IMR-90 (cell line): ENCODE measurements at regions not wholly inside any gene's neighbourhood (a gene's known extent, or its start where the extent isn't known, plus 50 kb on each side); places are given as distances from the start of the nearest gene placed in this dataset.

Experiments
- ATAC-seq: fragments of 200-7000 bp; cut with Tn5 transposase; 2 replicates; pipeline ENCODE4 v1.9.1; 2020; ENCODE audit warnings: low read depth, mild to moderate bottlenecking, moderate library complexity
- BruUV-seq: library from RNA; stranded (reverse); fragments of 400-500 nt; replicated peaks from 2 replicates; lab custom pipeline; 2021; lab: Mats Ljungman, UMichigan
- CTCF ChIA-PET: fragments of 300-600 bp; formaldehyde crosslinking; extraction: SDS; loops from one replicate; lab custom pipeline; 2021; ENCODE audit warnings: antibody characterized with exemption; lab: Yijun Ruan, JAX
- POLR2A ChIA-PET: fragments of 300-600 bp; sonication (Branson Sonifier 250); formaldehyde crosslinking; loops from one replicate; lab custom pipeline; 2022; ENCODE audit warnings: antibody characterized with exemption; ENCODE audit not compliant: unreplicated experiment; lab: Charles Lee
- DNase-seq: peaks from one replicate; pipeline ENCODE4 v3.0.0; 2013
- H2AFZ ChIP-seq: replicated peaks from 2 replicates; pipeline ENCODE3; 2013; ENCODE audit warnings: low read length, mild to moderate bottlenecking; ENCODE audit not compliant: poor library complexity
- H2AK5ac ChIP-seq: 2 replicates; pipeline ENCODE4 v1.6.1; 2013; ENCODE audit warnings: low read depth, low read length, inconsistent platforms
- H2AK9ac ChIP-seq: replicated peaks from 2 replicates; pipeline ENCODE3; 2013; ENCODE audit warnings: mild to moderate bottlenecking, low read depth, low read length, moderate library complexity; ENCODE audit not compliant: poor library complexity
- H2BK120ac ChIP-seq: 2 replicates; pipeline ENCODE4 v1.6.1; 2013; ENCODE audit warnings: low read depth, low read length, inconsistent platforms
- H2BK15ac ChIP-seq: 3 replicates; pipeline ENCODE4 v1.6.1; 2013; ENCODE audit warnings: low read depth, low read length, inconsistent platforms
- H2BK20ac ChIP-seq: 2 replicates; pipeline ENCODE4 v1.6.1; 2013; ENCODE audit warnings: low read depth, mild to moderate bottlenecking, inconsistent platforms, low read length, moderate library complexity
- H2BK5ac ChIP-seq: 2 replicates; pipeline ENCODE4 v1.6.1; 2013; ENCODE audit warnings: mild to moderate bottlenecking, low read depth, low read length, inconsistent platforms; ENCODE audit not compliant: poor library complexity, severe bottlenecking
- H3K14ac ChIP-seq: replicated peaks from 2 replicates; pipeline ENCODE4 v1.6.1; 2013; ENCODE audit warnings: low read depth, low read length, inconsistent platforms
- H3K18ac ChIP-seq: 2 replicates; pipeline ENCODE4 v1.6.1; 2013; ENCODE audit warnings: low read depth, low read length, control low read depth
- H3K23ac ChIP-seq: 2 replicates; pipeline ENCODE4 v1.6.1; 2013; ENCODE audit warnings: low read depth, low read length, inconsistent platforms
- H3K27ac ChIP-seq: 2 replicates; pipeline ENCODE4 v1.5.1; 2013; ENCODE audit warnings: mild to moderate bottlenecking, control low read depth, low read length; ENCODE audit not compliant: insufficient read depth
- H3K27me3 ChIP-seq: 2 replicates; pipeline ENCODE4 v1.6.1; 2013; ENCODE audit warnings: low read length; ENCODE audit not compliant: control insufficient read depth, insufficient read depth
- H3K36me3 ChIP-seq: 2 replicates; pipeline ENCODE4 v1.6.1; 2013; ENCODE audit warnings: low read length, mixed read lengths; ENCODE audit not compliant: control insufficient read depth, insufficient read depth
- H3K4ac ChIP-seq: 2 replicates; pipeline ENCODE4 v1.6.1; 2013; ENCODE audit warnings: low read depth, low read length, inconsistent platforms
- H3K4me1 ChIP-seq: 2 replicates; pipeline ENCODE4 v1.6.1; 2013; ENCODE audit warnings: low read length, mixed read lengths; ENCODE audit not compliant: control insufficient read depth, insufficient read depth
- H3K4me2 ChIP-seq: 2 replicates; pipeline ENCODE4 v1.6.1; 2013; ENCODE audit warnings: low read depth, mild to moderate bottlenecking, control low read depth, low read length, moderate library complexity
- H3K4me3 ChIP-seq: 2 replicates; pipeline ENCODE4 v1.5.1; 2013; ENCODE audit warnings: low read depth, mild to moderate bottlenecking, control low read depth, low read length, moderate library complexity; ENCODE audit not compliant: insufficient read depth
- H3K56ac ChIP-seq: 2 replicates; pipeline ENCODE4 v1.6.1; 2013; ENCODE audit warnings: low read length, inconsistent platforms; ENCODE audit not compliant: insufficient read depth; ENCODE audit errors: extremely low read depth
- H3K79me1 ChIP-seq, 2 experiments: 2 replicates each; pipeline ENCODE4 v1.6.1; 2013; ENCODE audit warnings: low read length in 2 of 2, inconsistent platforms in 1 of 2, low read depth in 1 of 2
- H3K9ac ChIP-seq: 2 replicates; pipeline ENCODE4 v1.6.1; 2013; ENCODE audit warnings: low read depth, low read length, control low read depth
- H3K9me1 ChIP-seq: 2 replicates; pipeline ENCODE4 v1.6.1; 2013; ENCODE audit warnings: low read length, inconsistent platforms; ENCODE audit not compliant: insufficient read depth
- H3K9me3 ChIP-seq: 2 replicates; pipeline ENCODE4 v1.6.1; 2013; ENCODE audit warnings: low read length; ENCODE audit not compliant: control insufficient read depth, insufficient read depth
- H4K20me1 ChIP-seq: 2 replicates; pipeline ENCODE4 v1.6.1; 2013; ENCODE audit warnings: low read length, inconsistent platforms; ENCODE audit not compliant: insufficient read depth
- H4K5ac ChIP-seq: 2 replicates; pipeline ENCODE4 v1.6.1; 2013; ENCODE audit warnings: mild to moderate bottlenecking, low read depth, low read length, control low read depth
- H4K8ac ChIP-seq, 2 experiments: 2 replicates each; pipeline ENCODE4 v1.6.1; 2013; ENCODE audit warnings: low read depth in 2 of 2, low read length in 2 of 2, control low read depth in 1 of 2, inconsistent platforms in 1 of 2
- H4K91ac ChIP-seq: 2 replicates; pipeline ENCODE4 v1.6.1; 2013; ENCODE audit warnings: low read depth, low read length, inconsistent platforms; ENCODE audit not compliant: insufficient read depth
- BHLHE40 ChIP-seq: fragments of 150-350 bp; IDR thresholded peaks from 2 replicates; pipeline ENCODE4 v1.6.1; 2016; ENCODE audit warnings: mild to moderate bottlenecking, low read depth, low read length
- CEBPB ChIP-seq: IDR thresholded peaks from 2 replicates; pipeline ENCODE4 v1.6.1; 2012; ENCODE audit warnings: low read depth, low read length, improper control_type of control experiment
- CHD1 ChIP-seq: IDR thresholded peaks from 2 replicates; pipeline ENCODE4 v1.6.1; 2012; ENCODE audit warnings: low read depth, low read length, improper control_type of control experiment
- CTCF ChIP-seq: conservative IDR thresholded peaks from 2 replicates; pipeline ENCODE4 v1.5.1; 2012; ENCODE audit warnings: mild to moderate bottlenecking, low read depth, low read length, improper control_type of control experiment
- MAZ ChIP-seq: IDR thresholded peaks from 2 replicates; pipeline ENCODE4 v1.6.1; 2012; ENCODE audit warnings: low read depth, mild to moderate bottlenecking, low read length, improper control_type of control experiment, moderate library complexity, borderline replicate concordance
- POLR2A ChIP-seq: IDR thresholded peaks from 2 replicates; pipeline ENCODE4 v1.6.1; 2012; ENCODE audit warnings: mild to moderate bottlenecking, low read depth, low read length
- RFX5 ChIP-seq: IDR thresholded peaks from 2 replicates; pipeline ENCODE4 v1.8.0; 2012; ENCODE audit warnings: low read depth, mild to moderate bottlenecking, low read length, moderate library complexity
- SMC3 ChIP-seq: fragments of 150-350 bp; IDR thresholded peaks from 2 replicates; pipeline ENCODE4 v1.6.1; 2016; ENCODE audit warnings: low read depth, mild to moderate bottlenecking, antibody characterized with exemption, low read length, moderate library complexity
- USF2 ChIP-seq: fragments of 150-350 bp; IDR thresholded peaks from 2 replicates; pipeline ENCODE4 v1.6.1; 2017; ENCODE audit warnings: mild to moderate bottlenecking, antibody characterized with exemption, low read length, low read depth
- WGBS, 2 experiments: methylation state at CpG; one replicate each; pipeline versions ENCODE4 v1.1.5 to v1.1.7; 2013; ENCODE audit warnings: missing lambda C conversion rate in 2 of 2; ENCODE audit not compliant: insufficient read length in 1 of 2; ENCODE audit errors: extremely low coverage in 2 of 2; 5-methylcytosine and 5-hydroxymethylcytosine counted together
- dilution Hi-C: fragments of 300-500 bp; cut with HindIII; formaldehyde crosslinking; loops from one replicate; pipeline ENCODE4 v1.14.3; 2018; ENCODE audit warnings: low sequenced_read_pairs; ENCODE audit not compliant: unreplicated experiment
- in situ Hi-C: fragments of 300-500 bp; cut with MboI; formaldehyde crosslinking; loops from 3 replicates; pipeline ENCODE4 v1.14.3; 2019; ENCODE audit warnings: low sequenced_read_pairs, inconsistent platforms, mixed read lengths
- intact Hi-C: fragments of 100-400 bp; cut with micrococcal nuclease; formaldehyde crosslinking; loops from 2 replicates; pipeline ENCODE4 v1.10.0; 2022
- TF ChIP-seq, protein P1 (sequence below): fragments of 150-350 bp; IDR thresholded peaks from 2 replicates; pipeline ENCODE4 v1.6.1; 2016; ENCODE audit warnings: low read depth, mild to moderate bottlenecking, low read length, moderate library complexity, borderline replicate concordance

- Histone ChIP-seq H3K56ac (no peak overlapping the region), H3K18ac (no peak overlapping the region), H2BK120ac (no peak overlapping the region), H3K79me1 (no peaks in the 10 kb centered on the region), H3K14ac (no peak overlapping the region), H4K8ac (no peak overlapping the region), H3K4ac (no peak overlapping the region), H4K5ac (no peak overlapping the region), H2BK15ac (no peak overlapping the region), H3K9me1 (no peaks in the 10 kb centered on the region), H3K9me3 (no peaks in the 10 kb centered on the region), H3K27ac (no peak overlapping the region), H2AFZ (no peak overlapping the region), H3K36me3 (no peaks in the 10 kb centered on the region), H3K23ac (no peak overlapping the region), H2AK9ac (no peak overlapping the region), H3K9ac (no peak overlapping the region), H4K91ac (no peak overlapping the region), H4K20me1 (no peaks in the 10 kb centered on the region), H2BK5ac (no peak overlapping the region), H3K4me2 (no peak overlapping the region), H3K27me3 (no peaks in the 10 kb centered on the region), H2BK20ac (no peak overlapping the region), H2AK5ac (no peak overlapping the region), H3K4me1 (no peaks in the 10 kb centered on the region), H3K4me3 (no peak overlapping the region)
- no peak for TF ChIP-seq POLR2A
- TF ChIP-seq SMC3, result no peak
- TF ChIP-seq CTCF, result no peak
- TF ChIP-seq, protein P1, sequence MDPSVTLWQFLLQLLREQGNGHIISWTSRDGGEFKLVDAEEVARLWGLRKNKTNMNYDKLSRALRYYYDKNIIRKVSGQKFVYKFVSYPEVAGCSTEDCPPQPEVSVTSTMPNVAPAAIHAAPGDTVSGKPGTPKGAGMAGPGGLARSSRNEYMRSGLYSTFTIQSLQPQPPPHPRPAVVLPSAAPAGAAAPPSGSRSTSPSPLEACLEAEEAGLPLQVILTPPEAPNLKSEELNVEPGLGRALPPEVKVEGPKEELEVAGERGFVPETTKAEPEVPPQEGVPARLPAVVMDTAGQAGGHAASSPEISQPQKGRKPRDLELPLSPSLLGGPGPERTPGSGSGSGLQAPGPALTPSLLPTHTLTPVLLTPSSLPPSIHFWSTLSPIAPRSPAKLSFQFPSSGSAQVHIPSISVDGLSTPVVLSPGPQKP, result no peak
- no peak for TF ChIP-seq RFX5
- TF ChIP-seq BHLHE40, result no peak
- no peak for TF ChIP-seq MAZ
- no peak for TF ChIP-seq CHD1
- no peak for TF ChIP-seq CEBPB
- TF ChIP-seq USF2, result no peak
- in situ Hi-C loops, result no loop called here
- ATAC-seq (no peak), DNase-seq (no peak)
- WGBS, 2 experiments, result 80% methylated on average over 1 of the region's 2 CpGs; no CpG with 5 or more reads in 1 of the 2 experiments
- ChIA-PET CTCF (no interaction called here), POLR2A (no interaction called here)
- intact Hi-C loops, result no loop called here
- dilution Hi-C loops, result no loop called here
- BruUV-seq, result no TSS peak
Measured at GRCh38 chr13:74990992-74991391, 491.0 kb downstream of the TBC1D4 start.
